Panc1 (cell line): ENCODE measurements at regions not wholly inside any gene's neighbourhood (a gene's known extent, or its start where the extent isn't known, plus 50 kb on each side); places are given as distances from the start of the nearest gene placed in this dataset.

Experiments used
- ATAC-seq: fragments of 200-7000 bp; cut with Tn5 transposase; 2 replicates; pipeline ENCODE4 v1.9.1; 2020; ENCODE audit warnings: mild to moderate bottlenecking, moderate library complexity
- BruUV-seq: library from RNA; stranded (reverse); fragments of 400-500 nt; replicated peaks from 2 replicates; lab custom pipeline; 2021; lab: Mats Ljungman, UMichigan
- CTCF ChIA-PET: fragments of 300-600 bp; sonication (Branson Sonifier 250); formaldehyde crosslinking; loops from one replicate; lab custom pipeline; 2022; ENCODE audit warnings: antibody characterized with exemption; lab: Charles Lee
- POLR2A ChIA-PET: fragments of 300-600 bp; sonication (Branson Sonifier 250); formaldehyde crosslinking; loops from one replicate; lab custom pipeline; 2022; ENCODE audit warnings: antibody characterized with exemption; lab: Charles Lee
- DNase-seq: peaks from one replicate; pipeline ENCODE4 v3.0.0-alpha.2; 2010; ENCODE audit warnings: low read depth, low spot score
- H3K27ac ChIP-seq: 2 replicates; pipeline ENCODE4 v1.5.1; 2011; ENCODE audit warnings: mild to moderate bottlenecking, low read length, inconsistent platforms
- H3K27me3 ChIP-seq: fragments of 200-500 bp; sonication (Bioruptor generic); 2 replicates; pipeline ENCODE4 v1.6.0; 2014; ENCODE audit warnings: low read length, inconsistent platforms; ENCODE audit not compliant: control insufficient read depth, insufficient read depth
- H3K36me3 ChIP-seq: fragments of 200-500 bp; sonication (Bioruptor generic); 2 replicates; pipeline ENCODE4 v1.5.1; 2014; ENCODE audit warnings: inconsistent platforms, mild to moderate bottlenecking, low read length, moderate library complexity; ENCODE audit not compliant: control insufficient read depth, insufficient read depth
- H3K4me1 ChIP-seq: 2 replicates; pipeline ENCODE4 v1.5.1; 2011; ENCODE audit warnings: inconsistent platforms, mild to moderate bottlenecking, low read length, moderate library complexity; ENCODE audit not compliant: control insufficient read depth, insufficient read depth
- H3K4me3 ChIP-seq, 2 experiments: 2 replicates each; pipeline ENCODE4 v1.5.1; 2011 to 2012; ENCODE audit warnings: low read depth in 2 of 2, low read length in 2 of 2, mild to moderate bottlenecking in 2 of 2, inconsistent platforms in 1 of 2, moderate library complexity in 1 of 2
- H3K9me3 ChIP-seq: fragments of 200-500 bp; sonication (Bioruptor generic); 2 replicates; pipeline ENCODE4 v1.5.1; 2014; ENCODE audit warnings: low read depth, mild to moderate bottlenecking, inconsistent platforms, low read length, moderate library complexity; ENCODE audit not compliant: control insufficient read depth, insufficient read depth
- POLR2AphosphoS5 ChIP-seq: IDR thresholded peaks from 2 replicates; pipeline ENCODE4 v1.6.1; 2012; ENCODE audit warnings: mild to moderate bottlenecking, low read depth, low read length, moderate library complexity
- SIN3A ChIP-seq: IDR thresholded peaks from 2 replicates; pipeline ENCODE4 v1.6.1; 2012; ENCODE audit warnings: low read depth, mild to moderate bottlenecking, low read length, moderate library complexity, borderline replicate concordance; ENCODE audit not compliant: insufficient read depth
- TCF7L2 ChIP-seq: IDR thresholded peaks from 2 replicates; pipeline ENCODE4 v1.6.1; 2011; ENCODE audit warnings: mild to moderate bottlenecking, low read depth, low read length, inconsistent platforms
- in situ Hi-C: cut with HindIII; loops from 2 replicates; pipeline ENCODE4 v1.10.0; 2016; ENCODE audit warnings: low sequenced_read_pairs, low pct_unique_long_range_greater_than_20kb
- intact Hi-C: fragments of 100-400 bp; cut with micrococcal nuclease; formaldehyde crosslinking; loops from one replicate; pipeline ENCODE4 v1.10.0; 2022; ENCODE audit not compliant: unreplicated experiment
- TF ChIP-seq, protein P1 (sequence below), 2 experiments: IDR thresholded peaks; 2 replicates each; pipeline ENCODE4 v1.6.1; 2011 to 2012; ENCODE audit warnings: low read depth in 2 of 2, control low read depth in 1 of 2, low read length in 1 of 2, mild to moderate bottlenecking in 1 of 2, moderate library complexity in 1 of 2; ENCODE audit not compliant: insufficient read depth in 1 of 2
- TF ChIP-seq, protein P2 (sequence below): fragments of 450-650 bp; IDR thresholded peaks from 2 replicates; pipeline ENCODE4 v1.5.1; 2017; ENCODE audit warnings: mild to moderate bottlenecking

GRCh38 chr9:17854487-17854886, 275.6 kb downstream of the SH3GL2 start:
- Histone ChIP-seq H3K9me3 (no peaks in the 10 kb centered on the region), H3K27me3 (no peaks in the 10 kb centered on the region), H3K4me1 (no peaks in the 10 kb centered on the region), H3K4me3 (no peak overlapping the region), H3K36me3 (no peaks in the 10 kb centered on the region), H3K27ac (no peak overlapping the region)
- intact Hi-C loops (no loop called here), in situ Hi-C loops (no loop called here)
- ChIA-PET POLR2A (no interaction called here), CTCF (no interaction called here)
- ATAC-seq (no peak), DNase-seq (no peak)
- TF ChIP-seq POLR2AphosphoS5: no peak
- TF ChIP-seq, protein P1, sequence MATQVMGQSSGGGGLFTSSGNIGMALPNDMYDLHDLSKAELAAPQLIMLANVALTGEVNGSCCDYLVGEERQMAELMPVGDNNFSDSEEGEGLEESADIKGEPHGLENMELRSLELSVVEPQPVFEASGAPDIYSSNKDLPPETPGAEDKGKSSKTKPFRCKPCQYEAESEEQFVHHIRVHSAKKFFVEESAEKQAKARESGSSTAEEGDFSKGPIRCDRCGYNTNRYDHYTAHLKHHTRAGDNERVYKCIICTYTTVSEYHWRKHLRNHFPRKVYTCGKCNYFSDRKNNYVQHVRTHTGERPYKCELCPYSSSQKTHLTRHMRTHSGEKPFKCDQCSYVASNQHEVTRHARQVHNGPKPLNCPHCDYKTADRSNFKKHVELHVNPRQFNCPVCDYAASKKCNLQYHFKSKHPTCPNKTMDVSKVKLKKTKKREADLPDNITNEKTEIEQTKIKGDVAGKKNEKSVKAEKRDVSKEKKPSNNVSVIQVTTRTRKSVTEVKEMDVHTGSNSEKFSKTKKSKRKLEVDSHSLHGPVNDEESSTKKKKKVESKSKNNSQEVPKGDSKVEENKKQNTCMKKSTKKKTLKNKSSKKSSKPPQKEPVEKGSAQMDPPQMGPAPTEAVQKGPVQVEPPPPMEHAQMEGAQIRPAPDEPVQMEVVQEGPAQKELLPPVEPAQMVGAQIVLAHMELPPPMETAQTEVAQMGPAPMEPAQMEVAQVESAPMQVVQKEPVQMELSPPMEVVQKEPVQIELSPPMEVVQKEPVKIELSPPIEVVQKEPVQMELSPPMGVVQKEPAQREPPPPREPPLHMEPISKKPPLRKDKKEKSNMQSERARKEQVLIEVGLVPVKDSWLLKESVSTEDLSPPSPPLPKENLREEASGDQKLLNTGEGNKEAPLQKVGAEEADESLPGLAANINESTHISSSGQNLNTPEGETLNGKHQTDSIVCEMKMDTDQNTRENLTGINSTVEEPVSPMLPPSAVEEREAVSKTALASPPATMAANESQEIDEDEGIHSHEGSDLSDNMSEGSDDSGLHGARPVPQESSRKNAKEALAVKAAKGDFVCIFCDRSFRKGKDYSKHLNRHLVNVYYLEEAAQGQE (IDR thresholded peaks at IDR 0.05; ENCODE audit: insufficient read depth in 1 of 2, low read depth in 2 of 2, low read length in 1 of 2): no peak
- no peak for TF ChIP-seq TCF7L2
- no peak for TF ChIP-seq SIN3A
- TF ChIP-seq, protein P2, sequence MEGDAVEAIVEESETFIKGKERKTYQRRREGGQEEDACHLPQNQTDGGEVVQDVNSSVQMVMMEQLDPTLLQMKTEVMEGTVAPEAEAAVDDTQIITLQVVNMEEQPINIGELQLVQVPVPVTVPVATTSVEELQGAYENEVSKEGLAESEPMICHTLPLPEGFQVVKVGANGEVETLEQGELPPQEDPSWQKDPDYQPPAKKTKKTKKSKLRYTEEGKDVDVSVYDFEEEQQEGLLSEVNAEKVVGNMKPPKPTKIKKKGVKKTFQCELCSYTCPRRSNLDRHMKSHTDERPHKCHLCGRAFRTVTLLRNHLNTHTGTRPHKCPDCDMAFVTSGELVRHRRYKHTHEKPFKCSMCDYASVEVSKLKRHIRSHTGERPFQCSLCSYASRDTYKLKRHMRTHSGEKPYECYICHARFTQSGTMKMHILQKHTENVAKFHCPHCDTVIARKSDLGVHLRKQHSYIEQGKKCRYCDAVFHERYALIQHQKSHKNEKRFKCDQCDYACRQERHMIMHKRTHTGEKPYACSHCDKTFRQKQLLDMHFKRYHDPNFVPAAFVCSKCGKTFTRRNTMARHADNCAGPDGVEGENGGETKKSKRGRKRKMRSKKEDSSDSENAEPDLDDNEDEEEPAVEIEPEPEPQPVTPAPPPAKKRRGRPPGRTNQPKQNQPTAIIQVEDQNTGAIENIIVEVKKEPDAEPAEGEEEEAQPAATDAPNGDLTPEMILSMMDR: no peak
- BruUV-seq: no TSS peak

DNA sequence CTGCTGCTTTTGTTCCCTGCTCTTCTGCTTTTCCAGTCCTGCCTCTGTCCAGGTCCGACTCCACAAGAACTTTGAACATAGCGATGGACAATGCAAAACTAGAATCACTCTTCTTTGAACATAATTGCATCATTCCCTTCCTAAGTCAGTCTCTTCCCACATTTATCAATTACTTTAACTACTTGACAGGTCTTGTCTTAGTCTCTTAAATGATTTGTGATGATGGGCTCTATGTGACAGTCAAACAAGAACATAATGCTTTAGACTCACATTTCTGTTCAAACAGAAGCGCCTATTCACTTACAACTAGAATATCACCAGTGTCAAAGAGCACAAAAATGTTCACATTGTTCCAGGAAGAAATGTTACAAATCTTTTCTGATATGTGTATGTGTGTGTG, 278.1 kb downstream of the SH3GL2 start:
- no peak for TF ChIP-seq SIN3A
- TF ChIP-seq POLR2AphosphoS5: no peak
- no peak for TF ChIP-seq TCF7L2
- TF ChIP-seq, protein P1 (IDR thresholded peaks at IDR 0.05; ENCODE audit: insufficient read depth in 1 of 2, low read depth in 2 of 2, low read length in 1 of 2): no peak
- TF ChIP-seq, protein P2: no peak
- CTCF ChIA-PET: no interaction called here
- H3K27me3 ChIP-seq: no peaks in the 10 kb centered on the region
- H3K9me3 ChIP-seq: no peaks in the 10 kb centered on the region
- ATAC-seq: no peak
- no peaks in the 10 kb centered on the region for H3K36me3 ChIP-seq
- intact Hi-C loops: no loop called here
- BruUV-seq: no TSS peak
- H3K27ac ChIP-seq: no peak overlapping the region
- no peak for DNase-seq
- in situ Hi-C loops: no loop called here
- POLR2A ChIA-PET: no interaction called here
- H3K4me3 ChIP-seq: no peak overlapping the region
- no peaks in the 10 kb centered on the region for H3K4me1 ChIP-seq
